Neural cell (in vitro differentiated cells): ENCODE measurements at regions not wholly inside any gene's neighbourhood (a gene's known extent, or its start where the extent isn't known, plus 50 kb on each side); places are given as distances from the start of the nearest gene placed in this dataset.

Experiments used
- H2AFZ ChIP-seq: fragments of 200-600, 300-800 bp; sonication (generic), shearing (Covaris generic); 2 replicates; pipeline ENCODE4 v1.6.0; 2014; ENCODE audit warnings: low read depth, mild to moderate bottlenecking, antibody characterized with exemption, low read length, moderate library complexity
- H3F3A ChIP-seq: fragments of 200-600 bp; shearing (Covaris generic); 2 replicates; pipeline ENCODE4 v1.6.1; 2016; ENCODE audit warnings: mild to moderate bottlenecking, moderate library complexity, mixed read lengths, antibody characterized with exemption, low read length; ENCODE audit not compliant: insufficient read depth, poor library complexity, severe bottlenecking
- H3K27ac ChIP-seq: fragments of 200-600, 300-800 bp; sonication (generic), shearing (Covaris generic); 2 replicates; pipeline ENCODE4 v1.5.1; 2014; ENCODE audit warnings: mild to moderate bottlenecking, low read length, moderate library complexity
- H3K27me3 ChIP-seq: fragments of 300-800, 200-600 bp; sonication (generic), shearing (Covaris generic); 2 replicates; pipeline ENCODE4 v1.6.0; 2014; ENCODE audit warnings: mild to moderate bottlenecking, low read depth, low read length, moderate library complexity; ENCODE audit not compliant: insufficient read depth
- H3K36me3 ChIP-seq: fragments of 300-800, 200-600 bp; sonication (generic), shearing (Covaris generic); 2 replicates; pipeline ENCODE4 v1.5.1; 2014; ENCODE audit warnings: mild to moderate bottlenecking, antibody characterized with exemption, low read length, moderate library complexity; ENCODE audit not compliant: insufficient read depth
- H3K4me2 ChIP-seq: fragments of 300-800, 200-600 bp; sonication (generic), shearing (Covaris generic); 2 replicates; pipeline ENCODE4 v1.6.0; 2014; ENCODE audit warnings: mild to moderate bottlenecking, low read length
- H3K4me3 ChIP-seq: fragments of 300-800, 200-600 bp; sonication (generic), shearing (Covaris generic); 2 replicates; pipeline ENCODE4 v1.5.1; 2014; ENCODE audit warnings: mild to moderate bottlenecking, low read length, moderate library complexity
- H3K79me2 ChIP-seq: fragments of 200-600 bp; shearing (Covaris generic); replicated peaks from 2 replicates; pipeline ENCODE4 v1.6.0; 2014; ENCODE audit warnings: mild to moderate bottlenecking, low read length, moderate library complexity; ENCODE audit not compliant: insufficient read depth
- H3K9ac ChIP-seq: fragments of 300-800, 200-600 bp; sonication (generic), shearing (Covaris generic); 2 replicates; pipeline ENCODE4 v1.6.1; 2016; ENCODE audit warnings: mild to moderate bottlenecking, low read length, mixed read lengths
- H3K9me2 ChIP-seq: fragments of 200-600 bp; shearing (Covaris generic); 2 replicates; pipeline ENCODE4 v1.6.1; 2016; ENCODE audit warnings: mild to moderate bottlenecking, low read length, mixed read lengths; ENCODE audit not compliant: insufficient read depth
- H3K9me3 ChIP-seq: fragments of 200-600, 300-800 bp; sonication (generic), shearing (Covaris generic); 2 replicates; pipeline ENCODE4 v1.6.1; 2016; ENCODE audit warnings: mild to moderate bottlenecking, mixed run types, low read length, moderate library complexity, mixed read lengths
- H4K20me1 ChIP-seq: fragments of 200-600 bp; shearing (Covaris generic); 2 replicates; pipeline ENCODE4 v1.6.1; 2016; ENCODE audit warnings: mild to moderate bottlenecking, mixed run types; ENCODE audit not compliant: insufficient read depth
- CTCF ChIP-seq: fragments of 450-650 bp; IDR thresholded peaks from 2 replicates; pipeline ENCODE4 v1.5.1; 2014; ENCODE audit warnings: antibody characterized with exemption, mild to moderate bottlenecking, moderate library complexity; ENCODE audit not compliant: poor library complexity, severe bottlenecking
- EP300 ChIP-seq: fragments of 450-650 bp; conservative IDR thresholded peaks from 2 replicates; pipeline ENCODE4 v1.6.1; 2014; ENCODE audit warnings: antibody characterized with exemption, mild to moderate bottlenecking, moderate library complexity; ENCODE audit not compliant: poor library complexity, severe bottlenecking
- EZH2 ChIP-seq: fragments of 200-600, 300-800 bp; shearing (Covaris generic), sonication (generic); IDR thresholded peaks from 2 replicates; pipeline ENCODE4 v1.6.1; 2014; ENCODE audit warnings: antibody characterized with exemption, low read length, borderline replicate concordance, mild to moderate bottlenecking; ENCODE audit not compliant: insufficient read depth, poor library complexity, severe bottlenecking
- MXI1 ChIP-seq: fragments of 450-650 bp; conservative IDR thresholded peaks from 2 replicates; pipeline ENCODE4 v1.6.1; 2014; ENCODE audit warnings: antibody characterized with exemption, mild to moderate bottlenecking; ENCODE audit not compliant: poor library complexity, severe bottlenecking
- POLR2AphosphoS5 ChIP-seq: IDR thresholded peaks from 2 replicates; pipeline ENCODE4 v1.6.1; 2012
- RAD21 ChIP-seq: fragments of 450-650 bp; conservative IDR thresholded peaks from 2 replicates; pipeline ENCODE4 v1.6.1; 2014; ENCODE audit warnings: antibody characterized with exemption, mild to moderate bottlenecking, moderate library complexity
- SMC3 ChIP-seq: fragments of 450-650 bp; conservative IDR thresholded peaks from 2 replicates; pipeline ENCODE4 v1.6.1; 2014; ENCODE audit warnings: antibody characterized with exemption, mild to moderate bottlenecking, moderate library complexity; ENCODE audit not compliant: poor library complexity
- TAF1 ChIP-seq: IDR thresholded peaks from 2 replicates; pipeline ENCODE4 v1.6.1; 2012; ENCODE audit warnings: low read depth
- TF ChIP-seq, protein P1 (sequence below): IDR thresholded peaks from 2 replicates; pipeline ENCODE4 v1.6.1; 2012; ENCODE audit warnings: borderline replicate concordance

- Histone ChIP-seq H3K9ac (no peak overlapping the region), H3K9me2 (no peaks in the 10 kb centered on the region), H3K27me3 (no peaks in the 10 kb centered on the region), H3K4me2 (no peak overlapping the region), H3K4me3 (no peak overlapping the region), H3K36me3 (no peaks in the 10 kb centered on the region), H4K20me1 (no peaks in the 10 kb centered on the region), H3K27ac (no peak overlapping the region), H3F3A (no peaks in the 10 kb centered on the region), H3K9me3 (no peaks in the 10 kb centered on the region), H3K79me2 (no peaks in the 10 kb centered on the region), H2AFZ (no peak overlapping the region)
- TF ChIP-seq MXI1 (no peak), POLR2AphosphoS5 (no peak), RAD21 (no peak), CTCF (no peak), TAF1 (no peak), EP300 (no peak), EZH2 (no peak), SMC3 (no peak)
- TF ChIP-seq, protein P1, sequence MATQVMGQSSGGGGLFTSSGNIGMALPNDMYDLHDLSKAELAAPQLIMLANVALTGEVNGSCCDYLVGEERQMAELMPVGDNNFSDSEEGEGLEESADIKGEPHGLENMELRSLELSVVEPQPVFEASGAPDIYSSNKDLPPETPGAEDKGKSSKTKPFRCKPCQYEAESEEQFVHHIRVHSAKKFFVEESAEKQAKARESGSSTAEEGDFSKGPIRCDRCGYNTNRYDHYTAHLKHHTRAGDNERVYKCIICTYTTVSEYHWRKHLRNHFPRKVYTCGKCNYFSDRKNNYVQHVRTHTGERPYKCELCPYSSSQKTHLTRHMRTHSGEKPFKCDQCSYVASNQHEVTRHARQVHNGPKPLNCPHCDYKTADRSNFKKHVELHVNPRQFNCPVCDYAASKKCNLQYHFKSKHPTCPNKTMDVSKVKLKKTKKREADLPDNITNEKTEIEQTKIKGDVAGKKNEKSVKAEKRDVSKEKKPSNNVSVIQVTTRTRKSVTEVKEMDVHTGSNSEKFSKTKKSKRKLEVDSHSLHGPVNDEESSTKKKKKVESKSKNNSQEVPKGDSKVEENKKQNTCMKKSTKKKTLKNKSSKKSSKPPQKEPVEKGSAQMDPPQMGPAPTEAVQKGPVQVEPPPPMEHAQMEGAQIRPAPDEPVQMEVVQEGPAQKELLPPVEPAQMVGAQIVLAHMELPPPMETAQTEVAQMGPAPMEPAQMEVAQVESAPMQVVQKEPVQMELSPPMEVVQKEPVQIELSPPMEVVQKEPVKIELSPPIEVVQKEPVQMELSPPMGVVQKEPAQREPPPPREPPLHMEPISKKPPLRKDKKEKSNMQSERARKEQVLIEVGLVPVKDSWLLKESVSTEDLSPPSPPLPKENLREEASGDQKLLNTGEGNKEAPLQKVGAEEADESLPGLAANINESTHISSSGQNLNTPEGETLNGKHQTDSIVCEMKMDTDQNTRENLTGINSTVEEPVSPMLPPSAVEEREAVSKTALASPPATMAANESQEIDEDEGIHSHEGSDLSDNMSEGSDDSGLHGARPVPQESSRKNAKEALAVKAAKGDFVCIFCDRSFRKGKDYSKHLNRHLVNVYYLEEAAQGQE, result no peak
Observed at GRCh38 chr22:47610281-47610680, 847.8 kb downstream of the TBC1D22A start.

DNA sequence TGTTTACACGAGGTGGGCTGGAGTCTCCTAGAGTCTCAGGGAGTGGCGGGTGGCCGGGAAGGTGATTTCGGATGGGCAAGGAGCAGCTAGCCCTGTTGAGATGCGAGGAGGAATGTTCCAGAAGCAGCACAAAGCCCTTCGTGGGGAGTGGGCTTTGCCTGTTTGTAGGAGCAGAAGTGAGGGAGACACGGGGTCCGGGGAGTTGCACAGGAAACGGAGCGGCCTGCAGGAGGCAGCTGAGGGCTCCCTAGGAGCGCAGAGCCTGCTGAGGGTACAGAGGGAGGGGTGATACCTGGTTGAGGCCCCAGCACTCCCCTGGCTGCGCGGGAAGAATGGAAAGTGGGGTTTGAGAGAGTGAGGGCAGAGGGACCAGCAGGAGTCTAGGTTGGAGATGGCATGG, 847.2 kb downstream of the TBC1D22A start:
- no peaks in the 10 kb centered on the region for H3K27me3 ChIP-seq
- no peaks in the 10 kb centered on the region for H3K9me3 ChIP-seq
- H4K20me1 ChIP-seq, result no peaks in the 10 kb centered on the region
- TF ChIP-seq CTCF, result no peak
- TF ChIP-seq, protein P1, result no peak
- TF ChIP-seq TAF1, result no peak
- TF ChIP-seq EP300, result no peak
- no peak for TF ChIP-seq MXI1
- no peak overlapping the region for H3K4me3 ChIP-seq
- no peak overlapping the region for H3K27ac ChIP-seq
- H3K9me2 ChIP-seq, result no peaks in the 10 kb centered on the region
- no peak overlapping the region for H3K4me2 ChIP-seq
- H3K79me2 ChIP-seq, result no peaks in the 10 kb centered on the region
- no peaks in the 10 kb centered on the region for H3K36me3 ChIP-seq
- no peaks in the 10 kb centered on the region for H3F3A ChIP-seq
- no peak overlapping the region for H2AFZ ChIP-seq
- H3K9ac ChIP-seq, result no peak overlapping the region
